ENCODE measurements at regions not wholly inside any gene's neighbourhood (a gene's known extent, or its start where the extent isn't known, plus 50 kb on each side); places are given as distances from the start of the nearest gene placed in this dataset.
A peak's percentile ranks its signal among the peaks of the same experiment; 100 is the strongest.

DNA sequence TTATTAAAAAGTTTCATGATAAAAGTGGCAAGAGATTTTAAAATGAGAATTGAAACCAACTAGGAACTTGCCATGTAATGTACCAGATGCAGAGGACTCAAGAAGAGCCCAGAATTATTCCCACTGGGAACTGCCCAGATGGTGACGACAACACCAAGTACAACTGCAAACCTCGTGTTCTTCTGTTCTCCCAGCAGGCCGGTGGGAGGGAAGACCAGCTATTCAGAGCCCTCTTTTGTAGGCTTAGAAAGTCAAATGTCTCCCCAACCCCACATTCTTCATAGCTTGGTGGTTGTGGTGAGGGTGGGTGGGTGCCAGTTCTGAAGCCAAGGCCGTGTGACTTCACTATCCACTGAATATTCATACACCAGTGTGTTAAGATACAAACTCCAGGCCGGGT lies 54.3 kb upstream of the ITGB1 start:
- TF ChIP-seq, protein P1, sequence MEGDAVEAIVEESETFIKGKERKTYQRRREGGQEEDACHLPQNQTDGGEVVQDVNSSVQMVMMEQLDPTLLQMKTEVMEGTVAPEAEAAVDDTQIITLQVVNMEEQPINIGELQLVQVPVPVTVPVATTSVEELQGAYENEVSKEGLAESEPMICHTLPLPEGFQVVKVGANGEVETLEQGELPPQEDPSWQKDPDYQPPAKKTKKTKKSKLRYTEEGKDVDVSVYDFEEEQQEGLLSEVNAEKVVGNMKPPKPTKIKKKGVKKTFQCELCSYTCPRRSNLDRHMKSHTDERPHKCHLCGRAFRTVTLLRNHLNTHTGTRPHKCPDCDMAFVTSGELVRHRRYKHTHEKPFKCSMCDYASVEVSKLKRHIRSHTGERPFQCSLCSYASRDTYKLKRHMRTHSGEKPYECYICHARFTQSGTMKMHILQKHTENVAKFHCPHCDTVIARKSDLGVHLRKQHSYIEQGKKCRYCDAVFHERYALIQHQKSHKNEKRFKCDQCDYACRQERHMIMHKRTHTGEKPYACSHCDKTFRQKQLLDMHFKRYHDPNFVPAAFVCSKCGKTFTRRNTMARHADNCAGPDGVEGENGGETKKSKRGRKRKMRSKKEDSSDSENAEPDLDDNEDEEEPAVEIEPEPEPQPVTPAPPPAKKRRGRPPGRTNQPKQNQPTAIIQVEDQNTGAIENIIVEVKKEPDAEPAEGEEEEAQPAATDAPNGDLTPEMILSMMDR (conservative IDR thresholded peaks at IDR 0.05; ENCODE audit: low read depth, low read length): no peak
- no peak for TF ChIP-seq EZH2 (IDR thresholded peaks at IDR 0.05; ENCODE audit: borderline replicate concordance, low read depth, low read length, poor library complexity, severe bottlenecking)
- H3K27ac ChIP-seq (ENCODE audit: low read depth, low read length, poor library complexity, severe bottlenecking): no peak overlapping the region
- no peaks in the 10 kb centered on the region for H3K27me3 ChIP-seq (replicated peaks; ENCODE audit: insufficient read depth, low read depth, low read length, poor library complexity)
- ChIA-PET POLR2A (ENCODE audit: low non-redundant PET) (no interaction called here), CTCF (no interaction called here)
- H3K36me3 ChIP-seq (ENCODE audit: insufficient read depth, low read length, poor library complexity, severe bottlenecking): no peaks in the 10 kb centered on the region
- no peaks in the 10 kb centered on the region for H3K9me3 ChIP-seq (ENCODE audit: low read depth, low read length, poor library complexity, severe bottlenecking)
- no peak overlapping the region for H3K4me3 ChIP-seq (ENCODE audit: low read depth, low read length, poor library complexity, severe bottlenecking)
- DNase-seq (ENCODE audit: low spot score): no peak
- no peaks in the 10 kb centered on the region for H3K4me1 ChIP-seq (ENCODE audit: insufficient read depth, low read length, poor library complexity, severe bottlenecking)
- intact Hi-C loops (cut with micrococcal nuclease; ENCODE audit: unreplicated experiment): no loop called here
- no TSS peak for BruUV-seq (replicated peaks)

- Histone ChIP-seq H3K27me3 (replicated peaks; ENCODE audit: insufficient read depth, low read depth, low read length, poor library complexity) (no peaks in the 10 kb centered on the region), H3K36me3 (ENCODE audit: insufficient read depth, low read length, poor library complexity, severe bottlenecking) (no peaks in the 10 kb centered on the region), H3K4me3 (ENCODE audit: low read depth, low read length, poor library complexity, severe bottlenecking) (no peak overlapping the region), H3K9me3 (ENCODE audit: low read depth, low read length, poor library complexity, severe bottlenecking) (no peaks in the 10 kb centered on the region), H3K4me1 (ENCODE audit: insufficient read depth, low read length, poor library complexity, severe bottlenecking) (peaks cover 8% of the 10 kb centered on the region), H3K27ac (ENCODE audit: low read depth, low read length, poor library complexity, severe bottlenecking) (no peak overlapping the region)
- ChIA-PET CTCF (no interaction called here), POLR2A (ENCODE audit: low non-redundant PET) (no interaction called here)
- TF ChIP-seq EZH2 (IDR thresholded peaks at IDR 0.05; ENCODE audit: borderline replicate concordance, low read depth, low read length, poor library complexity, severe bottlenecking): no peak
- TF ChIP-seq, protein P1 (conservative IDR thresholded peaks at IDR 0.05; ENCODE audit: low read depth, low read length): 0 out of 2 replicates have a peak, but pooled peaks have one; percentile 27
- no TSS peak for BruUV-seq (replicated peaks)
- peak; percentile 60 for DNase-seq (ENCODE audit: low spot score)
- intact Hi-C loops (cut with micrococcal nuclease; ENCODE audit: unreplicated experiment): no loop called here
These were observed 52.4 kb upstream of the ITGB1 start for GRCh38 chr10:33010132-33011037.

DNA sequence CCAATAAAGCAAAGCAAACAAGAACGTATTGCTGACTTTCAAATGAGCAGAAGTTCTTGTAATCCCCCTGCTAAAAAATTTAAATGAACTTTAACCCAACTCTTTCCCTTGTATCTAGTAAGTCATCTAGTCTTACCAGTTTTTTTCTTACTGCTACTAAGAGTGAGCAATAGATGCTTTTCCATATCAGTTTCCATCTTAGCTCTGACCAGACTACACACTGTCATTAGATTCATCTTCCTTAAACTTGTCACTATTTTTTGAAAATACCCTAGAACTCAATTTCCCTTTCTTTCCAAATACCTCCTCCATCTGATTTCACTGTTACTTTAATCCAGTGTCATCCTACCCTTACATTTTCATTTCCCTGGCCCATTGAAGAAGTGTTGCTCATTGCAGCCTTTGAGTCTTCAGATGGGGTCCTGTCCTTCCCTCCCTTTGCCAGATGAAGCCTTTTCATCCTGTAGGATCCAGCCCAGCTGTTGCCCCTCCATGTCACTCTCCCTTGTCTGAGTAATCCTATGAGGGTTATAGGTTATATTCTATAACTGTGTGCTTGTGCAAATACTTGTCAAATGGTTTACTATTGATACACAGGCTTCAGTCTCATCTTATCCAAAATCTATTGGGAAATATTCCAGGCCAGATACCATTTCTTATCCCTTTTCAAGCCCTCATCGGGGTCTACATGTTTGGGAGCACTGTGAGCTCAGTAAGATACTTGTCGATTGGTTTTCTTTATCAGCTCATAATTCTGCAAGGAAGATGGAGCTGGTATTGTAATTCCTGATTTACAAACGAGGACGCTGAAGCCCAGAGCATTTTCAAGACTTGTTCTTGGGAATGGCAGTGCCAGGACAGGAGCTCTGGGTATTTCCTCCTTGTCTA lies 51.5 kb upstream of the ITGB1 start:
- ChIA-PET CTCF (interaction anchor here (0.6 to 1.0 kb wide), 8 partner anchors 13 to 1126 kb away, joined by 3 to 4 read pairs (median 3); no protein-coding TSS in a partner anchor), POLR2A (ENCODE audit: low non-redundant PET) (no interaction called here)
- no peaks in the 10 kb centered on the region for H3K36me3 ChIP-seq (ENCODE audit: insufficient read depth, low read length, poor library complexity, severe bottlenecking)
- intact Hi-C loops (cut with micrococcal nuclease; ENCODE audit: unreplicated experiment): loop anchor here (5.0 to 10.0 kb wide), 2 partner anchors 562 to 635 kb away; partner anchors contain the start of gene CCDC7
- peaks cover 8% of the 10 kb centered on the region for H3K4me1 ChIP-seq (ENCODE audit: insufficient read depth, low read length, poor library complexity, severe bottlenecking)
- H3K27ac ChIP-seq (ENCODE audit: low read depth, low read length, poor library complexity, severe bottlenecking): no peak overlapping the region
- TF ChIP-seq EZH2 (IDR thresholded peaks at IDR 0.05; ENCODE audit: borderline replicate concordance, low read depth, low read length, poor library complexity, severe bottlenecking): no peak
- TF ChIP-seq, protein P1 (conservative IDR thresholded peaks at IDR 0.05; ENCODE audit: low read depth, low read length): no peak
- DNase-seq (ENCODE audit: low spot score): no peak
- no peaks in the 10 kb centered on the region for H3K27me3 ChIP-seq (replicated peaks; ENCODE audit: insufficient read depth, low read depth, low read length, poor library complexity)
- no peaks in the 10 kb centered on the region for H3K9me3 ChIP-seq (ENCODE audit: low read depth, low read length, poor library complexity, severe bottlenecking)
- BruUV-seq (replicated peaks): no TSS peak
- H3K4me3 ChIP-seq (ENCODE audit: low read depth, low read length, poor library complexity, severe bottlenecking): no peak overlapping the region
